ENCODE measurements at regions not wholly inside any gene's neighbourhood (a gene's known extent, or its start where the extent isn't known, plus 50 kb on each side); places are given as distances from the start of the nearest gene placed in this dataset.

- TF ChIP-seq CTCF (IDR thresholded peaks at IDR 0.05) (no peak), POLR2A (IDR thresholded peaks at IDR 0.05) (no peak)
Observed at GRCh38 chr2:18357537-18357936, 202.9 kb downstream of the RDH14 start.

Data from testis (tissue), 2 donors.